HepG2 (cell line): ENCODE measurements at regions not wholly inside any gene's neighbourhood (a gene's known extent, or its start where the extent isn't known, plus 50 kb on each side); places are given as distances from the start of the nearest gene placed in this dataset.

Source experiments
- ATAC-seq: fragments of 200-7000 bp; cut with Tn5 transposase; 3 replicates; pipeline ENCODE4 v1.9.1; 2020; ENCODE audit warnings: mild to moderate bottlenecking, moderate library complexity
- BruUV-seq: library from RNA; stranded (reverse); fragments of 400-500 nt; replicated peaks from 2 replicates; lab custom pipeline; 2021; lab: Mats Ljungman, UMichigan
- CTCF ChIA-PET: fragments of 300-600 bp; formaldehyde crosslinking; extraction: SDS; loops from one replicate; lab custom pipeline; 2021; ENCODE audit warnings: low total read pairs, inconsistent platforms, low intra/inter-chr PET ratio; lab: Yijun Ruan, JAX
- POLR2A ChIA-PET: fragments of 350-600 bp; sonication (Branson Sonifier 250); formaldehyde crosslinking; loops from one replicate; lab custom pipeline; 2020; ENCODE audit warnings: antibody characterized with exemption, inconsistent platforms; lab: Yijun Ruan, JAX
- DNase-seq: peaks from one replicate; pipeline ENCODE4 v3.0.0-alpha.2; 2015; ENCODE audit warnings: low spot score
- FAIRE-seq: peaks from 3 replicates; lab custom pipeline; 2011; peaks lifted over from hg19 to GRCh38; lab: Jason Lieb, UNC
- H2AFZ ChIP-seq: one replicate; pipeline ENCODE4 v1.6.1; 2011; ENCODE audit warnings: low read length, inconsistent platforms
- H3K27ac ChIP-seq: fragments of 300-600 bp; 3 replicates; pipeline ENCODE4 v1.8.0; 2011; ENCODE audit warnings: mixed run types, mild to moderate bottlenecking, mixed read lengths, low read length, inconsistent platforms; ENCODE audit not compliant: insufficient read depth; ENCODE audit errors: extremely low read length
- H3K27me3 ChIP-seq, 2 experiments: fragments of 200-600 bp in 1 of 2; 2 replicates in 1 of 2; 3 replicates in 1 of 2; pipeline versions ENCODE4 v1.6.0 to v1.8.0; 2011; ENCODE audit warnings: low read length in 2 of 2, mild to moderate bottlenecking in 2 of 2, moderate library complexity in 2 of 2, inconsistent platforms in 1 of 2; ENCODE audit not compliant: insufficient read depth in 2 of 2, control insufficient read depth in 1 of 2
- H3K36me3 ChIP-seq, 2 experiments: fragments of 200-600 bp in 1 of 2; replicated peaks in 1 of 2; 2 replicates in 1 of 2; 3 replicates in 1 of 2; pipeline versions ENCODE4 v1.5.1 to v1.8.0; 2011; ENCODE audit warnings: low read length in 2 of 2, inconsistent platforms in 1 of 2; ENCODE audit not compliant: insufficient read depth in 2 of 2, control insufficient read depth in 1 of 2
- H3K4me1 ChIP-seq: 2 replicates; pipeline ENCODE4 v1.5.1; 2012; ENCODE audit warnings: low read length, inconsistent platforms; ENCODE audit not compliant: insufficient read depth
- H3K4me2 ChIP-seq: 2 replicates; pipeline ENCODE4 v1.6.0; 2011; ENCODE audit warnings: low read depth, low read length, inconsistent platforms
- H3K4me3 ChIP-seq, 3 experiments: fragments of 200-600 bp in 1 of 3; sonication (generic), shearing (Covaris generic) in 1 of 3; replicated peaks in 1 of 3; 2 replicates each; pipeline ENCODE4 v1.5.1; 2011 to 2016; ENCODE audit warnings: low read length in 3 of 3, inconsistent platforms in 2 of 3, low read depth in 2 of 3, mild to moderate bottlenecking in 2 of 3, control low read depth in 1 of 3, mixed read lengths in 1 of 3; ENCODE audit not compliant: insufficient read depth in 1 of 3
- H3K79me2 ChIP-seq: one replicate; pipeline ENCODE4 v1.6.1; 2011; ENCODE audit warnings: low read length, inconsistent platforms; ENCODE audit not compliant: insufficient read depth
- H3K9ac ChIP-seq: 2 replicates; pipeline ENCODE4 v1.6.0; 2011; ENCODE audit warnings: mild to moderate bottlenecking, low read depth, low read length, inconsistent platforms; ENCODE audit not compliant: insufficient read depth
- H3K9me3 ChIP-seq: 2 replicates; pipeline ENCODE4 v1.5.1; 2012; ENCODE audit warnings: mild to moderate bottlenecking, low read length
- H4K20me1 ChIP-seq: 2 replicates; pipeline ENCODE4 v1.6.0; 2011; ENCODE audit warnings: inconsistent platforms, mild to moderate bottlenecking, low read length, moderate library complexity; ENCODE audit not compliant: insufficient read depth
- AGO1 ChIP-seq: fragments of 200-400 bp; formaldehyde crosslinking; IDR thresholded peaks from 2 replicates; pipeline ENCODE4 v1.6.1; 2017; ENCODE audit warnings: mild to moderate bottlenecking, low read depth, low read length, moderate library complexity; ENCODE audit not compliant: poor library complexity, severe bottlenecking
- ATM ChIP-seq: fragments of 450-650 bp; IDR thresholded peaks from 2 replicates; pipeline ENCODE4 v1.7.1; 2017; ENCODE audit warnings: mild to moderate bottlenecking, borderline replicate concordance
- ATRX ChIP-seq: sonication (generic); formaldehyde crosslinking; IDR thresholded peaks from 2 replicates; pipeline ENCODE4 v1.4.0; 2020; ENCODE audit warnings: missing genetic modification reagents, borderline replicate concordance
- CBX1 ChIP-seq: IDR thresholded peaks from one replicate; pipeline ENCODE4 v1.6.1; 2016; ENCODE audit warnings: antibody characterized with exemption, low read depth
- GABPA ChIP-seq, 2 experiments: IDR thresholded peaks; 2 replicates each; pipeline ENCODE4 v1.6.1; 2011 to 2016; ENCODE audit warnings: low read depth in 2 of 2, low read length in 1 of 2, missing biosample characterization in 1 of 2, missing genetic modification characterization in 1 of 2
- HOXA5 ChIP-seq: sonication (generic); formaldehyde crosslinking; IDR thresholded peaks from 2 replicates; pipeline ENCODE4 v1.4.0; 2020; ENCODE audit warnings: missing genetic modification reagents
- KDM6A ChIP-seq: IDR thresholded peaks from 2 replicates; pipeline ENCODE4 v1.6.1; 2016; ENCODE audit warnings: low read depth
- KLF13 ChIP-seq: sonication (generic); formaldehyde crosslinking; IDR thresholded peaks from 2 replicates; pipeline ENCODE4 v1.4.0; 2020; ENCODE audit warnings: mild to moderate bottlenecking, missing genetic modification reagents
- MBNL3 ChIP-seq: fragments of 250-450 bp; sonication (Bioruptor Pico); conservative IDR thresholded peaks from 2 replicates; pipeline ENCODE4 v1.8.0; 2022; ENCODE audit warnings: mild to moderate bottlenecking, inconsistent platforms
- PLRG1 ChIP-seq: fragments of 450-650 bp; conservative IDR thresholded peaks from 2 replicates; pipeline ENCODE4 v1.6.1; 2016
- SNRNP70 ChIP-seq: fragments of 200-400 bp; formaldehyde crosslinking; IDR thresholded peaks from 2 replicates; pipeline ENCODE4 v1.6.1; 2017; ENCODE audit warnings: mild to moderate bottlenecking, low read depth, low read length, moderate library complexity
- TMF1 ChIP-seq: sonication (generic); formaldehyde crosslinking; IDR thresholded peaks from 2 replicates; pipeline ENCODE4 v1.8.1; 2022; ENCODE audit warnings: low read depth, missing genetic modification reagents
- ZBTB7B ChIP-seq: sonication (generic); formaldehyde crosslinking; IDR thresholded peaks from 2 replicates; pipeline ENCODE4 v1.4.0; 2020; ENCODE audit warnings: missing genetic modification reagents
- ZNF296 ChIP-seq: sonication (generic); formaldehyde crosslinking; conservative IDR thresholded peaks from 2 replicates; pipeline ENCODE4 v1.5.0; 2020; ENCODE audit warnings: mild to moderate bottlenecking, missing genetic modification reagents
- ZNF367 ChIP-seq: sonication (generic); formaldehyde crosslinking; IDR thresholded peaks from 2 replicates; pipeline ENCODE4 v1.4.0; 2020; ENCODE audit warnings: missing genetic modification reagents, borderline replicate concordance
- ZNF577 ChIP-seq: sonication (generic); formaldehyde crosslinking; IDR thresholded peaks from 2 replicates; pipeline ENCODE4 v1.4.0; 2020; ENCODE audit warnings: mild to moderate bottlenecking, low read depth, missing genetic modification reagents, borderline replicate concordance
- ZNF687 ChIP-seq: sonication (generic); formaldehyde crosslinking; IDR thresholded peaks from 2 replicates; pipeline ENCODE4 v1.5.1; 2020; ENCODE audit warnings: mild to moderate bottlenecking, missing genetic modification reagents, moderate library complexity
- WGBS: methylation state at CpG from one replicate; pipeline ENCODE4 v1.1.6; 2017; ENCODE audit warnings: low lambda C conversion rate; 5-methylcytosine and 5-hydroxymethylcytosine counted together
- in situ Hi-C: cut with HindIII; loops from 2 replicates; pipeline ENCODE4 v1.10.0; 2017; ENCODE audit warnings: low pct_unique_long_range_greater_than_20kb; ENCODE audit not compliant: extremely low pct_ligation_motif_present
- intact Hi-C: fragments of 100-400 bp; cut with micrococcal nuclease; formaldehyde crosslinking; loops from one replicate; pipeline ENCODE4 v1.10.0; 2022; ENCODE audit not compliant: unreplicated experiment

- no peaks in the 10 kb centered on the region for H4K20me1 ChIP-seq
- 13% methylated on average over 4 of the region's 4 CpGs for WGBS
These were observed 389.1 kb upstream of the RARB start for GRCh38 chr3:25038922-25039321.

More at GRCh38 chr3:25038922-25039321, 389.1 kb upstream of the RARB start:
- CTCF ChIA-PET, result no interaction called here
- in situ Hi-C loops (no loop called here), intact Hi-C loops (no loop called here)
- Histone ChIP-seq H3K4me1 (no peaks in the 10 kb centered on the region), H3K27me3 (no peaks in the 10 kb centered on the region), H3K36me3 (no peaks in the 10 kb centered on the region), H3K79me2 (no peaks in the 10 kb centered on the region), H3K4me2 (no peak overlapping the region), H3K9me3 (no peaks in the 10 kb centered on the region), H3K27ac (no peak overlapping the region), H2AFZ (no peak overlapping the region), H3K4me3 (no peak overlapping the region), H3K9ac (no peak overlapping the region)
- POLR2A ChIA-PET, result no interaction called here
- ATAC-seq (no peak), DNase-seq (no peak), FAIRE-seq (no peak)
- no peak for TF ChIP-seq GABPA (IDR thresholded peaks at IDR 0.05; ENCODE audit: low read depth, low read length)
- no peak for TF ChIP-seq GABPA (CRISPR knock-in tag; IDR thresholded peaks at IDR 0.05; ENCODE audit: low read depth)
- TF ChIP-seq HOXA5, result no peak
- no peak for TF ChIP-seq AGO1
- no peak for TF ChIP-seq KLF13 (CRISPR knock-in tag)
- TF ChIP-seq KDM6A, result no peak
- TF ChIP-seq ZBTB7B (CRISPR knock-in tag), result no peak
- no peak for TF ChIP-seq CBX1
- TF ChIP-seq ZNF687 (CRISPR knock-in tag), result no peak
- no peak for TF ChIP-seq ATRX (CRISPR knock-in tag)
- TF ChIP-seq ZNF577 (CRISPR knock-in tag), result no peak
- no peak for TF ChIP-seq ZNF296 (CRISPR knock-in tag)
- no peak for TF ChIP-seq ZNF367 (CRISPR knock-in tag)
- no peak for TF ChIP-seq PLRG1
- no peak for TF ChIP-seq MBNL3
- TF ChIP-seq TMF1 (CRISPR knock-in tag), result no peak
- no peak for TF ChIP-seq SNRNP70
- no peak for TF ChIP-seq ATM
- no TSS peak for BruUV-seq
